ENCODE measurements at regions not wholly inside any gene's neighbourhood (a gene's known extent, or its start where the extent isn't known, plus 50 kb on each side); places are given as distances from the start of the nearest gene placed in this dataset.

GRCh38 chr9:119026120-119026519 is 343.1 kb downstream of the BRINP1 start:
- no peak for TF ChIP-seq CTCF (IDR thresholded peaks at IDR 0.05; ENCODE audit: borderline replicate concordance)
- peak; percentile 42 for DNase-seq
- H3K27ac ChIP-seq (replicated peaks) = peak overlapping the region; percentile 89
- H3K4me1 ChIP-seq = peaks cover 52% of the 10 kb centered on the region
- intact Hi-C loops (cut with micrococcal nuclease) = no loop called here
- no peaks in the 10 kb centered on the region for H3K27me3 ChIP-seq (ENCODE audit: low read depth)
- H3K36me3 ChIP-seq = no peaks in the 10 kb centered on the region
- no peaks in the 10 kb centered on the region for H3K9me3 ChIP-seq (replicated peaks)
- no peak overlapping the region for H3K4me3 ChIP-seq

DNA sequence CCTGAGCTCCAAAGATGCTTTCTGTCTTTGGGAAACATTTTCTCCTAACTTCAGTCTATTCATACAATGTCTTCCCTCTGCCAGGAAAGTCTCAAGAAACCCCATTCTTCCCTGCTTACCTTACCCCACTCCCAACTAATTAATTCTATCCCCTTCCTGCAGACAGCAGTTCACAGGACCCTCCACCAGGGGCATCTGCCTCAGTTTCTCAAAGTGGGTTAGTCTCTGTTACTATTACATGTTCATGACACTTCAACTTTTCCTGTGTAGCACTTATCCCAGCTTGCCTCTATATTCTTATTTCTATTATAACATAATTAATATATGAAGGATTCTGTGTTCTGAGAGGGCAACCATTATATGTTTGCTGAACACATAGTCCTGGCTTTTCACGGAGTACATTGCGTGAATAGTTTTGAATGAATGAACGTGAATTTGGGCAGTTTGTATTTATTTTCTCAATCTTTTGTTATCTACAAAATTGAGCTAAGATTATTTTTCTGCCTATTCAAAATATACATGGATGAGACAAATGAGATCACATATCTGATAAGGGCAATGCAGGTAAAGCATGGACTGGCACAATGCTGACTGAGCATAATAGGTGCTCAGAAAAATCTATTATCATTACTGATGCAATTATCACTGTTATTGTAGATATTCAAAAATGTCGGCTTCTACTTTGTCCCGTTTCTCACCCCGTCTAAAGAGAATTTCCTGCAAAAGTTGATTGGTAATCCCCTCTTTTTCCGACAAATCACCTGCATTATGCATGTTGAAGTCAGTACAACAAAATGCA is 341.1 kb downstream of the BRINP1 start:
- intact Hi-C loops (cut with micrococcal nuclease) = no loop called here
- TF ChIP-seq CTCF (IDR thresholded peaks at IDR 0.05; ENCODE audit: borderline replicate concordance) = peak; percentile 30
- DNase-seq = no peak
- Histone ChIP-seq H3K27ac (replicated peaks) (peak overlapping the region; percentile 89), H3K4me3 (no peak overlapping the region), H3K36me3 (no peaks in the 10 kb centered on the region), H3K4me1 (peaks cover 52% of the 10 kb centered on the region), H3K9me3 (replicated peaks) (no peaks in the 10 kb centered on the region), H3K27me3 (ENCODE audit: low read depth) (no peaks in the 10 kb centered on the region)

- Histone ChIP-seq H3K27ac (replicated peaks) (no peak overlapping the region), H3K9me3 (replicated peaks) (no peaks in the 10 kb centered on the region), H3K4me1 (peaks cover 36% of the 10 kb centered on the region), H3K27me3 (ENCODE audit: low read depth) (no peaks in the 10 kb centered on the region), H3K36me3 (no peaks in the 10 kb centered on the region), H3K4me3 (no peak overlapping the region)
- intact Hi-C loops (cut with micrococcal nuclease) = no loop called here
- no peak for DNase-seq
- TF ChIP-seq CTCF (IDR thresholded peaks at IDR 0.05; ENCODE audit: borderline replicate concordance) = no peak
These were observed 339.3 kb downstream of the BRINP1 start for GRCh38 chr9:119029886-119030285.

DNA sequence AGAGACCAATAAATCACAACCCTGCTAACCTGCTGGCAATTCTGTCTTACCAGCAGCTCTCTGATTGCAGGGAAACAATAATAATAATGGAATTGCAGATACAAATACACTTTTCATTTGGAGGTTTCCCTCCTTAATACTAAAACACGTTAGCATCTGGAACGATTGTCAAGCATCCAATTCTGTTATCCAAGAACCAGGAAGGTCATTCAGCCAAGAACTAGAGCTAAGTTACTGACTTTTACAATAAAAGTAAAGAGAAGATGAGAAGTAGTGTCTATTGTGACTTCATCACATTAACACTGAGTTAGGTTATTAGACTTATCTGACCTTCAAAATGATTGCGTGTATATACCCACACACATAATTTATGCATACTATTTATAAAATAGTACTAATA is 335.6 kb downstream of the BRINP1 start:
- Histone ChIP-seq H3K27ac (replicated peaks) (no peak overlapping the region), H3K9me3 (replicated peaks) (no peaks in the 10 kb centered on the region), H3K4me1 (peaks cover 3% of the 10 kb centered on the region), H3K4me3 (no peak overlapping the region), H3K36me3 (no peaks in the 10 kb centered on the region), H3K27me3 (ENCODE audit: low read depth) (no peaks in the 10 kb centered on the region)
- intact Hi-C loops (cut with micrococcal nuclease) = no loop called here
- no peak for DNase-seq
- no peak for TF ChIP-seq CTCF (IDR thresholded peaks at IDR 0.05; ENCODE audit: borderline replicate concordance)

DNA sequence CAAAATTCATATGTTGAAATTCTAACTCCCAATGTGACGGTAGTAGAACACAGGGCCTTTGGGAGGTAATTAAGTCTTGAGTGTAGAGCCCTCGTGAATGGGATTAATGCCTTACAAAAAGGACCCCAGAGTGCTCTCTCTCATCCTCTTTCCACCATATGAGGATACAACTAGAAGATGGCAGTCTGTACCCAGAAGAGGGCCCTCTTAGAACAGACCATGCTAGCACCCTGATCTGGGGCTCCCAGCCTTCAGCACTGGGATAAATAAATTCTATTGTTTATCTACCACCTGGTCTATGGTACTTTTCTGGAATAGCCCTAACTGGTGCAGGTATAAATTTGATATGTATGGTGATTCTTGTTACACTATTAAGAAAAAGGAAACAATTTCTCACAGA is 332.3 kb downstream of the BRINP1 start:
- no peaks in the 10 kb centered on the region for H3K36me3 ChIP-seq
- intact Hi-C loops (cut with micrococcal nuclease) = no loop called here
- no peaks in the 10 kb centered on the region for H3K9me3 ChIP-seq (replicated peaks)
- no peak overlapping the region for H3K27ac ChIP-seq (replicated peaks)
- H3K27me3 ChIP-seq (ENCODE audit: low read depth) = no peaks in the 10 kb centered on the region
- no peaks in the 10 kb centered on the region for H3K4me1 ChIP-seq
- DNase-seq = no peak
- H3K4me3 ChIP-seq = no peak overlapping the region
- no peak for TF ChIP-seq CTCF (IDR thresholded peaks at IDR 0.05; ENCODE audit: borderline replicate concordance)

All from left ventricle myocardium inferior (tissue), 1 donor.